Karpas-422 (cell line): ENCODE measurements at regions not wholly inside any gene's neighbourhood (a gene's known extent, or its start where the extent isn't known, plus 50 kb on each side); places are given as distances from the start of the nearest gene placed in this dataset.

Source experiments
- DNase-seq: peaks from one replicate; pipeline ENCODE4 v3.0.0-alpha.2; 2015
- H2AFZ ChIP-seq: fragments of 200-600 bp; sonication (generic); 2 replicates; pipeline ENCODE4 v1.6.1; 2014; ENCODE audit warnings: antibody characterized with exemption, low read length, mixed read lengths
- H3K27ac ChIP-seq: fragments of 200-600 bp; sonication (generic); 2 replicates; pipeline ENCODE4 v1.5.1; 2014; ENCODE audit warnings: mild to moderate bottlenecking, low read length, moderate library complexity
- H3K27me3 ChIP-seq: fragments of 200-600 bp; sonication (generic); 2 replicates; pipeline ENCODE4 v1.6.1; 2014; ENCODE audit warnings: low read length, mixed read lengths
- H3K36me3 ChIP-seq: fragments of 200-600 bp; sonication (generic); 2 replicates; pipeline ENCODE4 v1.6.1; 2014; ENCODE audit warnings: low read length, mixed read lengths; ENCODE audit not compliant: insufficient read depth
- H3K4me1 ChIP-seq: fragments of 200-600 bp; sonication (generic); 2 replicates; pipeline ENCODE4 v1.6.1; 2014; ENCODE audit warnings: mild to moderate bottlenecking, low read length, mixed read lengths
- H3K4me2 ChIP-seq: fragments of 200-600 bp; sonication (generic); 2 replicates; pipeline ENCODE4 v1.6.1; 2014; ENCODE audit warnings: low read length, low read depth, mild to moderate bottlenecking; ENCODE audit not compliant: poor library complexity, severe bottlenecking
- H3K4me3 ChIP-seq: fragments of 200-600 bp; sonication (generic); 2 replicates; pipeline ENCODE4 v1.5.1; 2014; ENCODE audit warnings: mild to moderate bottlenecking, antibody characterized with exemption, low read length, mixed read lengths
- H3K79me2 ChIP-seq: fragments of 200-600 bp; sonication (generic); 2 replicates; pipeline ENCODE4 v1.6.1; 2014; ENCODE audit warnings: mild to moderate bottlenecking, low read length, mixed read lengths
- H3K9ac ChIP-seq: fragments of 200-600 bp; sonication (generic); 2 replicates; pipeline ENCODE4 v1.6.0; 2014; ENCODE audit warnings: low read length
- H3K9me2 ChIP-seq: fragments of 200-600 bp; sonication (generic), shearing (Covaris generic); replicated peaks from 2 replicates; pipeline ENCODE4 v1.6.0; 2014; ENCODE audit warnings: mild to moderate bottlenecking, low read length, moderate library complexity; ENCODE audit not compliant: insufficient read depth
- H3K9me3 ChIP-seq: fragments of 300-700, 200-600 bp; sonication (generic); 2 replicates; pipeline ENCODE4 v1.6.1; 2014; ENCODE audit warnings: low read length, mixed read lengths
- H4K20me1 ChIP-seq: fragments of 200-600 bp; sonication (generic); 2 replicates; pipeline ENCODE4 v1.6.1; 2014; ENCODE audit warnings: mild to moderate bottlenecking, antibody characterized with exemption, low read length, low read depth; ENCODE audit not compliant: insufficient read depth

DNA sequence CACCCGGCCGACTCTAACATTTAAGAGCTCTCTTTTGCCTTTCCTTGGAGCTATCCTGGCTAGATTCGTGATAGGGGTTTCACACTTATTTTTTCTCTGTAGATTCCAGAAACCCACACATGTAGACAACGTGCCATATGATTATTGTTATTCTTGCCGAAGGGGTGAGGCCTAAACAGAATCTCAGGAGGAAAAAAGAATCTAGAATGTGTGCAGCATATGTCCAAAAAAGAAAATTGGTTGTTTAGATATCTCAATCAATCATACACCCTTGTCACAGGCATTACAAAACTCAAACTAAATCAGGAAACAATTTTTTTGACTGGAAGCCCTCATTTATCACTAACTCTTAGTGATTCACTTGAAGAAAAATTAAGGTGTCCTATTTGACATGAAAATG, 66.9 kb upstream of the TGM3 start:
- H4K20me1 ChIP-seq = no peaks in the 10 kb centered on the region
- no peak for DNase-seq

DNA sequence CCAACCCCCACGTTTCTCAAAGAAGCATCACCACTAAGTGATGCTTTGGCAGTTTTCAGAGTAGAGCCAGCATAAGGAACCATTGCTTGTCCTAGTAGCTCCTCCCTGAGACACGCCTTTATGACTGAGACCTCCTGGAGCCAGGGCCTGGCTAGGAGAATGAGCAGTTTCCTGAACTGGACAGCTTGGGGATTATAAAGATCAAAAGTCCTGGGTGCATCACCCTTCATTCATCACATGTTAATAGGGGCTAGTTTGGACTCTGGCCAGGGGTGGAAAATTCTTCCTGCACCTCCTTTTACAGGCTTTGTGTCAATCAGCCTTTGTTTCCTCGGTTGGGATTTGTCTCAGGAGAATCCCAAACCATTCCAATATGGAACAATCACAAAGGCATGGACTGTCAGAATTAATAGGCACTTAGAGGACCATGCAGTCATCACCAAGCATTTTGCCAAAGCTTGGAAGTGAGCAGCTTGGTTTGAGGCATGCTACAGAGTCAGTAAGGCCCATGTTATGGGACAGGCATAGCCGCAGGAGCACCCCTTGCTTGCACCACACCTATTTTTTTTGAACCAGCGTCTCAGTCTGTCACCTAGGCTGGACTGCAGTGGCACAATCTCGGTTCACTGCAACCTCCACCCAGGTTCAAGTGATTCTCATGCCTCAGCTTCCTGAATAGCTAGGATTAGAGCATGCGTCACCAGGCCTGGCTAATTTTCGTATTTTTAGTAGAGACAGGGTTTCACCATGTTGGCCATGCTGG, 64.9 kb upstream of the TGM3 start:
- no peak overlapping the region for H3K27ac ChIP-seq
- no peak overlapping the region for H3K9ac ChIP-seq
- no peak overlapping the region for H2AFZ ChIP-seq
- no peaks in the 10 kb centered on the region for H3K4me1 ChIP-seq
- H4K20me1 ChIP-seq = no peaks in the 10 kb centered on the region
- no peaks in the 10 kb centered on the region for H3K9me3 ChIP-seq
- H3K27me3 ChIP-seq = no peaks in the 10 kb centered on the region
- no peaks in the 10 kb centered on the region for H3K79me2 ChIP-seq
- no peak overlapping the region for H3K4me2 ChIP-seq
- no peaks in the 10 kb centered on the region for H3K36me3 ChIP-seq
- H3K9me2 ChIP-seq = no peaks in the 10 kb centered on the region
- DNase-seq = no peak
- H3K4me3 ChIP-seq = no peak overlapping the region

More for the DNA sequence above, 66.9 kb upstream of the TGM3 start:
- no peaks in the 10 kb centered on the region for H3K79me2 ChIP-seq
- no peak overlapping the region for H3K4me3 ChIP-seq
- H3K9me2 ChIP-seq = no peaks in the 10 kb centered on the region
- H3K4me1 ChIP-seq = no peaks in the 10 kb centered on the region
- no peak overlapping the region for H2AFZ ChIP-seq
- H3K9me3 ChIP-seq = no peaks in the 10 kb centered on the region
- H3K36me3 ChIP-seq = no peaks in the 10 kb centered on the region
- H3K9ac ChIP-seq = no peak overlapping the region
- no peak overlapping the region for H3K27ac ChIP-seq
- no peak overlapping the region for H3K4me2 ChIP-seq
- no peaks in the 10 kb centered on the region for H3K27me3 ChIP-seq

DNA sequence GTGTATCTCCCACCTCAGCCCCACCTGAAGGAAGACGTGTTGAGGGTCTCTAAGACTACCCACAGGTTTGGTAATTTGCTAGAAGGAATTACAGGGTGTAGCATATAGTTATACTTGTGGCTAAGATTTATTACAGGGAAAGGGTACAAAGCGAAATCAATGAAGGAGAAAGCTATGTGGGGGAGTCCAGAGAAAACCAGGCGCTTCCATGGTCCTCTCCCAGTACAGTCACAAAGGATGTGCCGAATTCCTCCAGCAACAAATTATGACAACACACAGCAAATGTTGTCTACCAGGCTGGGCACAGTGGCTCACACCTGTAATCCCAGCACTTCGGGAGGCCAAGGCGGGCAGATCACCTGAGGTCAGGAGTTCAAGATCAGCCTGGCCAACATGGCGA, 64.1 kb upstream of the TGM3 start:
- Histone ChIP-seq H3K4me1 (no peaks in the 10 kb centered on the region), H3K9me2 (no peaks in the 10 kb centered on the region), H3K27ac (no peak overlapping the region), H3K9ac (no peak overlapping the region), H3K79me2 (no peaks in the 10 kb centered on the region), H3K9me3 (no peaks in the 10 kb centered on the region), H3K36me3 (no peaks in the 10 kb centered on the region), H2AFZ (no peak overlapping the region), H3K27me3 (no peaks in the 10 kb centered on the region), H3K4me2 (no peak overlapping the region), H3K4me3 (no peak overlapping the region), H4K20me1 (no peaks in the 10 kb centered on the region)
- no peak for DNase-seq

DNA sequence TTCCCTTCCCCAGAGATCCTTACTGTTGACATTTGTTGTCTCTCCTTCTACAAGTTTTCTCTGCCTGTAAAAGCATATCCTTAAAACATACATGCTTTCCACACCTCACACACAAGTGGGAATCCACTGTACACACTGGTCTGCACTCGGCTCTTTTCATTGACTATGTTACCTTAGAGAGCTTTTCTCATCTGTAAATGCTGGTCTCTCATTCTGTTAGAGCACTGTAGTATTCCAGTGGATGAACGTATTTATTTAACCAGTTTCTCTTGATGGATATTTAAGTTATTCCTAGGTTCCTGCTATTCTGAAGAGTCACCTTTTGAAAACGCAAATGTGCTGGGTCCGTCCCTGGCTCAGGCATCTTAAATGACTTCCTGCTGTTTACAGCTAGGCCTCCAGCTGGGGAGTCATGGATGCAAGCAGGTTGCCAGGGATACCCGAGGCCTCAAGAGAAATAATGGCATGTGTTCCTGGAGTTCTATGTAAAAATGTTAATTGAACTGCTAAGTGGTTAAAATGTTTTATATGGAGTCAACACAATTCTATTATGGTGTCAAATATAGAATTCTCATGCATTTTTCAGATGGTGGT, 61.1 kb upstream of the TGM3 start:
- Histone ChIP-seq H2AFZ (no peak overlapping the region), H3K9me3 (no peaks in the 10 kb centered on the region), H4K20me1 (no peaks in the 10 kb centered on the region), H3K27me3 (no peaks in the 10 kb centered on the region), H3K4me3 (no peak overlapping the region), H3K4me2 (no peak overlapping the region), H3K79me2 (no peaks in the 10 kb centered on the region), H3K9ac (no peak overlapping the region), H3K27ac (no peak overlapping the region), H3K9me2 (no peaks in the 10 kb centered on the region), H3K36me3 (no peaks in the 10 kb centered on the region), H3K4me1 (no peaks in the 10 kb centered on the region)
- no peak for DNase-seq

DNA sequence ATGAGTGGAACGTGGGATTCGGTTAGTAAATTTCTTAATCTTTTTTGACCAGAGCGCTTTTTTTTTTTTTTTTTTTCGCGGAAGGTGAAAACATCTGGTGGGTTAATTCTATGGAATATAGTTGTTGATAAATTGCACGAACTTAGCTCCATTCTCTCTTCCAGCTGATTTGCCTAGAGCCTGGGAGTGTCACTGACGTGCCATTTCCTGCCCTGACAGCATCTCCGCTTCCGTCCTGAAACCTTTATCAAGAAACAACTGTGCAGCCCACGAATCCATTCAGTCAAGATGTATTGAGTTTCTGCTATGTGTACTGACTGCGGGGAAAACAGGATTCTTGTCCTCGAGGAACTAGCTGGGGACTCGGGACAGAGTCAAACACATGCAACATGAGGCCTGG, 59.5 kb upstream of the TGM3 start:
- Histone ChIP-seq H4K20me1 (no peaks in the 10 kb centered on the region), H3K4me3 (no peak overlapping the region), H3K9me3 (no peaks in the 10 kb centered on the region), H3K79me2 (no peaks in the 10 kb centered on the region), H2AFZ (no peak overlapping the region), H3K27ac (no peak overlapping the region), H3K4me2 (no peak overlapping the region), H3K27me3 (no peaks in the 10 kb centered on the region), H3K9ac (no peak overlapping the region), H3K4me1 (no peaks in the 10 kb centered on the region), H3K36me3 (no peaks in the 10 kb centered on the region), H3K9me2 (no peaks in the 10 kb centered on the region)
- DNase-seq = no peak

DNA sequence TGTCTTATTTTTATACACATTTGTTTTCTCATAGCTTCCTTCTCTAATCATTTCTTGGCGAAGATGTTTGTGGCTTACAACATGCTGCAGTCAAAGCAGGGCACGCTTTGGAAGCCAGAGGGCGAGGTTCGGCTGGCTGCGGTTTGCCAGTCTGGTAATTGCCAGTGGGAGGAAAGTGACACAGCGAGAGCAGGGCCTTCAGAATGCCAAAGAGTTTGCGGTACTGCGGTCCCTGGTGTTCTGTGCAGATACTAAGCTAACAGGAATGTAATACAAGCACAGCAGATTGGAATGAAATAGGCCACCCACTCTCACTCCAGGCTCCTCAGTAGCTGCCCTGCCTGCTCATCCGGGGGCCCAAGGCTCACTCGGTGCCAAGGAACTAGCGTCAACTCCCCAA, 58.7 kb upstream of the TGM3 start:
- Histone ChIP-seq H3K36me3 (no peaks in the 10 kb centered on the region), H3K27me3 (no peaks in the 10 kb centered on the region), H3K9ac (no peak overlapping the region), H3K9me3 (no peaks in the 10 kb centered on the region), H2AFZ (no peak overlapping the region), H3K4me1 (no peaks in the 10 kb centered on the region), H3K9me2 (no peaks in the 10 kb centered on the region), H3K4me2 (no peak overlapping the region), H4K20me1 (no peaks in the 10 kb centered on the region), H3K79me2 (no peaks in the 10 kb centered on the region), H3K27ac (no peak overlapping the region), H3K4me3 (no peak overlapping the region)
- DNase-seq = no peak

DNA sequence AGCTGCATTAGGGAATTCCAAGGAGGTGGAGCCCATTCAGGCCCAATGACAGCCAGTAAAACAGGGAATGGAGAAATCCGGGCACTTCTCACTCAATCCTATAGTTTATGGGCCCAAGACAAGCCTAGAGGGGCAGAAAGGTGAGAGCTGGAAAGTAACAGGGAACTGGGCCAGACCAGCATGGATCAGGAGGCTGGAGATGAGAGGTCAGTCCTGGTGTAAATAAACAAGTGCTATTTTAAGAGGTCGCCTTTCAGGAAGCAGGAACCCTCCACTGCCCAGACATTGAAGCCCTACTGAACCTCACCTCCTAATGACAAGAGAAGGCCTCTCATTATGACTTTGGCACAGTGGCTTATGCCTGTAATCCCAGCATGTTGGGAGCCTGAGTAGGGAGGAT, 57.2 kb upstream of the TGM3 start:
- DNase-seq = no peak

DNA sequence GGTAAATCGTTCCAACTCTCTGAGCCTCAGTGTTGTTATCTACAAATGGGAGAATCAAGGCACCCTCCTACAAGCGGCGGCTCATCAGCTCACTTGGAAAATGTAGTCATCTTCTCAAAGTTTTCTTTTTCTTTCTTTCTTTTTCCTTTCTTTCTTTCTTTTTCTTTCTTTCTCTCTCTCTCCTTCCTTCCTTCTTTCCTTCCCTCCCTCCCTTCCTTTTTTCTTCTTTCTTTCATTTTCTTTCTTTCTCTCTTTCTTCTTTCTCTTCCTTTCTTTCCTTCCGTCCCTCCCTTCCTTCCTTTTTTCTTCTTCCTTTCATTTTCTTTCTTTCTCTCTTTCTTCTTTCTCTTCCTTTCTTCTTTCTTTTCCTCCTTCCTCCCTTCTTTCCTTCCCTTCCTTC, 55.0 kb upstream of the TGM3 start:
- H3K27ac ChIP-seq = no peak overlapping the region
- no peaks in the 10 kb centered on the region for H3K9me3 ChIP-seq
- no peak overlapping the region for H3K4me2 ChIP-seq
- DNase-seq = no peak
- no peaks in the 10 kb centered on the region for H4K20me1 ChIP-seq
- H3K36me3 ChIP-seq = no peaks in the 10 kb centered on the region
- no peaks in the 10 kb centered on the region for H3K9me2 ChIP-seq
- no peak overlapping the region for H3K4me3 ChIP-seq
- H3K9ac ChIP-seq = no peak overlapping the region
- no peaks in the 10 kb centered on the region for H3K27me3 ChIP-seq
- no peak overlapping the region for H2AFZ ChIP-seq
- H3K4me1 ChIP-seq = no peaks in the 10 kb centered on the region
- no peaks in the 10 kb centered on the region for H3K79me2 ChIP-seq

More for the DNA sequence above, 57.2 kb upstream of the TGM3 start:
- Histone ChIP-seq H3K9me3 (no peaks in the 10 kb centered on the region), H3K79me2 (no peaks in the 10 kb centered on the region), H3K9ac (no peak overlapping the region), H3K9me2 (no peaks in the 10 kb centered on the region), H3K27ac (no peak overlapping the region), H4K20me1 (no peaks in the 10 kb centered on the region), H2AFZ (no peak overlapping the region), H3K36me3 (no peaks in the 10 kb centered on the region), H3K27me3 (no peaks in the 10 kb centered on the region), H3K4me3 (no peak overlapping the region), H3K4me2 (no peak overlapping the region), H3K4me1 (no peaks in the 10 kb centered on the region)
